AG10803 (cell line): ENCODE measurements at regions not wholly inside any gene's neighbourhood (a gene's known extent, or its start where the extent isn't known, plus 50 kb on each side); places are given as distances from the start of the nearest gene placed in this dataset.
"Not testable (repeated sequence)": the region's sequence is repeated elsewhere in the genome, so short reads cannot be mapped to it uniquely, and the experiment has no call there.

Source experiments
- DNase-seq: peaks from one replicate; pipeline ENCODE4 v3.0.0; 2010; ENCODE audit warnings: low read depth
- H3K4me3 ChIP-seq: 2 replicates; pipeline ENCODE4 v1.5.1; 2011; ENCODE audit warnings: mild to moderate bottlenecking, low read length, control low read depth
- TF ChIP-seq, protein P1 (sequence below): conservative IDR thresholded peaks from 2 replicates; pipeline ENCODE4 v1.5.1; 2011; ENCODE audit warnings: mild to moderate bottlenecking, low read length, control low read depth, inconsistent platforms

DNA sequence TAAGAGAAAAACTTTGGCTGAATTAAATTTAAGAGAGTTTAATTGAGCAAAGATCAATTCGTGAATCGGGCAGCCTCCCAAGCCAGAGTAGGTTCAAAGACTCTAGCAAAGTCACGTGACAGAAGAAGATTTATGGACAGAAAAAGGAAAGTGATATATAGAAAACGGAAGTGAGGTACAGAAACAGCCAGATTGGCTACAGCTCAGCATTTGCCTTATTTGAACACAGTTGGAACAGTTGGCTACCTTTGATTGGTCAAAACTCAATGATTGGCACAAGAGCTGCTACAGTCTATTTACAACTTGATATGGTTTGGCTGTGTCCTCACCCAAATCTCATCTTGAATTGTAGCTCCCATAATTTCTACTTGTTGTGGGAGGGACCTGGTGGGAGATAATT lies 102.6 kb downstream of the PLG start:
- no peak overlapping the region for H3K4me3 ChIP-seq
- TF ChIP-seq, protein P1, sequence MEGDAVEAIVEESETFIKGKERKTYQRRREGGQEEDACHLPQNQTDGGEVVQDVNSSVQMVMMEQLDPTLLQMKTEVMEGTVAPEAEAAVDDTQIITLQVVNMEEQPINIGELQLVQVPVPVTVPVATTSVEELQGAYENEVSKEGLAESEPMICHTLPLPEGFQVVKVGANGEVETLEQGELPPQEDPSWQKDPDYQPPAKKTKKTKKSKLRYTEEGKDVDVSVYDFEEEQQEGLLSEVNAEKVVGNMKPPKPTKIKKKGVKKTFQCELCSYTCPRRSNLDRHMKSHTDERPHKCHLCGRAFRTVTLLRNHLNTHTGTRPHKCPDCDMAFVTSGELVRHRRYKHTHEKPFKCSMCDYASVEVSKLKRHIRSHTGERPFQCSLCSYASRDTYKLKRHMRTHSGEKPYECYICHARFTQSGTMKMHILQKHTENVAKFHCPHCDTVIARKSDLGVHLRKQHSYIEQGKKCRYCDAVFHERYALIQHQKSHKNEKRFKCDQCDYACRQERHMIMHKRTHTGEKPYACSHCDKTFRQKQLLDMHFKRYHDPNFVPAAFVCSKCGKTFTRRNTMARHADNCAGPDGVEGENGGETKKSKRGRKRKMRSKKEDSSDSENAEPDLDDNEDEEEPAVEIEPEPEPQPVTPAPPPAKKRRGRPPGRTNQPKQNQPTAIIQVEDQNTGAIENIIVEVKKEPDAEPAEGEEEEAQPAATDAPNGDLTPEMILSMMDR, result no peak
- DNase-seq, result no peak

DNA sequence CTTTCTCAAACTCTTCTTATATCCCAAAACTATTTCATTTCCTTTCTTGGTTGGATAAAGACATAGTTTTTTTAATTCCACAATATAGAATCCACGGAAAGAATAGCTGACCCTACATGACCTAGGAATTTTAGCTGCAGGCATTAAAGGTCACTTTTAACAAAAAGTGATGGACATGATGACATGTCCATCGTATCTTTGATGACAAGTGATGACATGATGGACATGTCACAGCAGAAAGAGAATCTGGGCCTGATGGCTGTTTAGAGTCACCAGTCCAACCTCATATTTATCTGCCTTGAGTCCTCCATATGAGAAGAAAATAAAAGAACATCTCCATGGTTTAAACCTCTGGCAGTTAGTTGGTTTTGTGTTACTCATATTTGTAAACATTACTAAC lies 106.2 kb downstream of the PLG start:
- TF ChIP-seq, protein P1, result no peak
- no peak overlapping the region for H3K4me3 ChIP-seq
- DNase-seq, result no peak

DNA sequence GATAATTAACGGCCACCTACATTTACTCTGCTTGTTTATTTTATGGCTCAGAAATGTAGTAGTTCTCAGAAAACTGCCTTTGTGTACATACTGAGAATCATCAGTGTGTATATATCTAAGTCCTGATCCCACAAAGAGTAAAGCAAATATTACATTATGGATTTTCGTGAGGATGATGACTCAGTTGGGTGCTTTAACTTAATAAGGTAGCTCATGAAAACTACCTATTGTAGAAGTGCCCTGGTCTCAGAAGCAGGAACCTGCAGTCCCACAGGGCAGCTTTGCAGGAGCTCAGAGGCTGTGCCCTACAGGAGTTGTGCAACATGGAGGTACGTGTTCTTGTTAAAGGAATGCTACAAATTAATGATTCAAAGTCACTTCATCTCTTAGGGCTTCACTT lies 108.2 kb downstream of the PLG start:
- TF ChIP-seq, protein P1, result no peak
- DNase-seq, result no peak
- H3K4me3 ChIP-seq, result no peak overlapping the region

DNA sequence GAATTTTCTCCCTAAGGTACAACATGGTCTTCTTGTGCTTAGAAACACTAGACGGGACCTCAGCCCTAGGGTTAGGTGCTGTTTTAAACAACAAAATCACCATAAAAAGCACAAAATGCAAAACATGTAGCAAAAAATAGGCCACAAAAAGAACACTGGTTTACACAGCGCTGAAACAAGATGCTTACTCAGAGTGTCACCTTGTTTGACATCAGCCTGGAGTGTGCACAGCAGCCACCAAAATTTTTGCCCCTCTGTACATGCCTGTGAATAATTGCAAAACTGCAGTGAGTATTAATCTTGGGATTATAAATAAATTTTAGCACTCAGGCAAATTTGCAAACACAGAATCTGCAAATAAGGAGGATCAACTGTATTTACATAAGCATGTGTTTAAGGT lies 110.1 kb downstream of the PLG start:
- H3K4me3 ChIP-seq, result no peak overlapping the region
- TF ChIP-seq, protein P1, result no peak
- no peak for DNase-seq

DNA sequence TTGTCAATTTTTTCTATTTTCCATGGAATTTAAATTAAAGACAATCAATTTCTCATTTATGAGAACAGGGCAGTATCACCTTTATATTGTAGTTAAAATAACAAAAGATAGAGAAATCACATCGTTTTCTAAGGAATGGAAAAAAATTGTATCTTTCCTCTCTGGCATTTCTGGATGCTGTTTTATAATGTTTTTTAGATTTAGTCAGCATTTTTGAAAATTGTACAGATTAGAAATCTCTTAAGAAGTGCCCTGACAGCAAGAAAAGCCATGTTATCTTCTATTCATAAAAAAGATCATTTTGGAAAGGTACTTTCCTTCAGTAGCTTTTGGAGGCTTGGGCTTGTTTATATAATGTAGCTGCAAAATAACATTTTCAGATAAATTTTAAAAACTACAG lies 116.9 kb downstream of the PLG start:
- TF ChIP-seq, protein P1, result no peak
- DNase-seq, result no peak
- H3K4me3 ChIP-seq, result no peak overlapping the region

DNA sequence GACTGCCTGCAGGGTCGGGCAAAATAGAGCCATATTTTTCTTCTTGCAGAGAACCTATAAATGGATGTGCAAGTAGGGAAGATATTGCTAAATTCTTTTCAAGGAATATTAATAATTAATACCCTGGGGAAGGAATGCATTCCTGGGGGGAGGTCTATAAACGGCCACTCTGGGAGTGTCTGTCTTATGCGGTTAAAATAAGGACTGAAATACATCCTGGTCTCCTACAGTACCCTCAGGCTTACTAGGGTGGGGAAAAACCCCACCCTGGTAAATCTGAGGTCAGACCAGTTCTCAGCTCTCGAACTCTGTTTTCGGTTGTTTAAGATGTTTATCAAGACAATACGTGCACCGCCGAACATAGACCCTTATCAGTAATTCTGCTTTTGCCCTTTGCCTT lies 118.6 kb downstream of the PLG start:
- not testable (repeated sequence) for H3K4me3 ChIP-seq, DNase-seq

DNA sequence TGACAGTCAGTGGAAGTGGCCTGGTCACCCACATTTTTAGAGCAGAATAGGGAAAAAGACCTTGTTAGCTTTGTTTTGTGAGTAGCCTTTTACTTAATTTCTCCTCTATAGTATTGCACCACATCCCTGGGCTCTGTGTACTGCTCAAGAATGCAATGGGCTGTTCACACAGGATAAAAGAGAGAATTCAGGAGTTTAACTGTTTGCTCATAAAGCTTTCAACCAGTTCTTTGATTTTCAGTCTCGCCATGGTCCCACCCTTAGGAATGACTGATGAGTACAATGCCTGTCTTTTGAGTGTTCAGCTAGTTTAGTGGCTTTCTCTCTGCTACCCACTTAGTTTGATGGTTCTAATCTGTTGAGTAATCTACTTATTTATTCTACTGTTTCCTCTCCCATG lies 129.7 kb downstream of the PLG start:
- TF ChIP-seq, protein P1, result no peak
- no peak overlapping the region for H3K4me3 ChIP-seq
- no peak for DNase-seq

DNA sequence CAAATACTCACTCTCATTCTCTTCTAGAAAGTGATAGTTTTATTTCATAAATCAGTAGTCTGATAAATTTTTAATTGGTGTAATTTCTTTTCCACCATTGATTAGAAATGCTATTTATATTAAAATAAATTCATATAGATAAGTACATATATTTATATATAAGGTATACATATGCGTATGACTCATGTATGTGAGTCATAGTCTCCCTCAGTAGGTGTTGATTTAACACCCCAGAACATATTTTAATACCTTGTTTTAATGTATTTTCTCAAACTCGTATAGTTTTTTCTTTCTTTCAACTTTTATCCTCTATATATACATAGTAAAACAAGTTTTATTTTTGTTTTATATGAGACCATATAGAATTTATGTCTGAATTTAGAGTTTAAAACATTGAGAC lies 130.4 kb downstream of the PLG start:
- TF ChIP-seq, protein P1, result no peak
- no peak for DNase-seq
- H3K4me3 ChIP-seq, result no peak overlapping the region
